NCI-H345 treated with DMSO at 0.1 percent for 48 hours (cell line): ENCODE measurements at regions not wholly inside any gene's neighbourhood (a gene's known extent, or its start where the extent isn't known, plus 50 kb on each side); places are given as distances from the start of the nearest gene placed in this dataset.

Source experiments
- DNase-seq: peaks from one replicate; lab custom pipeline; 2025; ENCODE audit not compliant: unreplicated experiment; lab: John Stamatoyannopoulos, UW

- DNase-seq = no peak
These were observed 67.6 kb downstream of the COX18 start for GRCh38 chr4:73001885-73002284.

- no peak for DNase-seq
These were observed 72.1 kb downstream of the COX18 start for GRCh38 chr4:72997409-72997808.

- DNase-seq = no peak
These were observed 74.8 kb downstream of the COX18 start for GRCh38 chr4:72994670-72995069.

- DNase-seq = no peak
These were observed 75.6 kb downstream of the COX18 start for GRCh38 chr4:72993876-72994275.

- DNase-seq = no peak
These were observed 77.6 kb downstream of the COX18 start for GRCh38 chr4:72991873-72992272.

DNA sequence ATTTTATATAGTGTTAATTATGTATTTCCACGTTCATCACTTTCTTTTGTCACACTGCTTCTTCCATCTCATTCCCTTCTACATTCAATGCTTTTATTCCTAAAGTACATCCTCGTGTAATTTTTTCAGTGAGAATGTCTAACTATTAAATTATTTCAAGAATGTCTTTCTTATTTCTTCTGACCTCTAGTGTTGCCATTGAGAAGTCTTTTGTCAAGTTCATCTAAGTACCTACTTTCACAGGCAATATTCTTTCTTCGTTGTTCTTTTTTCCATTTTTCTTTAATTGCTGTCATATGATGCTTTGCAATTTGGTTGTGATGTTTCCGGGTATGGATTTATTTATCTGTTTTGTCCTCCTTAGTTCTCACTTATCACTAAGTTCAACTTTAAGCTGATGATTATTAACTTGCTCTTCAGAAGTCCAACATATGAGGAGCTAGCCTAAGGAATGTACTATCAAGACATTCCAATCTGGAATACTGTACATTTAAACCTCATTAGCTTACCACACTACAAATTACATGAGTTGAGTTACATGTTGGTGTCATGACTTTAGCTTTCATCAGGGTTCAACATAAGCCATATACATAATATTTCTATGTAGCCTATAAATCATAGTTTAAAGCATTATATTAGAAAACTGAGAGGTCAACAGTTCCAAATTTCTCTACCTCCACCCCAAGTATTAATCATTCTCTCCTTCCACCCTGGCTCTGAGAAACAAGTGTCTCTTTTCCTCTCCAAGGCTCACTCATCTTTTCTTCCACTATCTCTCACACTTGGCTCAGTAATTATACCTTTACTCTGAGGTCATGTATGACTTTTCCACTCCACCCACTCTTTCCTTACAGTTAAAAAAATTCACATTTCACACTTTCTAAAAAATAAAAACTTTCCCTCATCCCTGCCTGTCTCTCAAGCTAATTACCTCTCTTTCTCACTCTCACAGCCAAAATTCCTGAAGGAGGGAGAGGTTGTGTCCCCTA lies 81.5 kb downstream of the COX18 start:
- DNase-seq = no peak

DNA sequence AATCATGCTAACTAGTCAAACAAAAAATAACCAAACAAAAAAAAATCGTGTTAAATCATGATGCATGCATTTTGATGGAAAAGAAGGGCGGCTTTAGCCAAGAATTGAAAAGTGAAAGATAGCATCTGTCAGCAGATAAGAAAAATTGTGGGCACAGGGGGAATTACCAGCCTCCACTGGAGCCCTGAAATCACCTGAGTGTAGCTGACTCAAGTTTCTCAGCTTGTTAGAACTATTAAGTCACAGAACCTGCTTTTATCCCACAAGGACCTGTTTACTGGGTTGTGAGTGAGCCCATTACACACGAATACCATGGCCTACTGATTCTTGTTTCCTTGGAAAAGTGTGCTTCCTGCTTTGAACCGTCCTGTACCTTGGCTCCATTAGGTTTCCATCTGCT lies 85.2 kb downstream of the COX18 start:
- DNase-seq = no peak

- no peak for DNase-seq
These were observed 85.8 kb downstream of the COX18 start for GRCh38 chr4:72983709-72984108.

DNA sequence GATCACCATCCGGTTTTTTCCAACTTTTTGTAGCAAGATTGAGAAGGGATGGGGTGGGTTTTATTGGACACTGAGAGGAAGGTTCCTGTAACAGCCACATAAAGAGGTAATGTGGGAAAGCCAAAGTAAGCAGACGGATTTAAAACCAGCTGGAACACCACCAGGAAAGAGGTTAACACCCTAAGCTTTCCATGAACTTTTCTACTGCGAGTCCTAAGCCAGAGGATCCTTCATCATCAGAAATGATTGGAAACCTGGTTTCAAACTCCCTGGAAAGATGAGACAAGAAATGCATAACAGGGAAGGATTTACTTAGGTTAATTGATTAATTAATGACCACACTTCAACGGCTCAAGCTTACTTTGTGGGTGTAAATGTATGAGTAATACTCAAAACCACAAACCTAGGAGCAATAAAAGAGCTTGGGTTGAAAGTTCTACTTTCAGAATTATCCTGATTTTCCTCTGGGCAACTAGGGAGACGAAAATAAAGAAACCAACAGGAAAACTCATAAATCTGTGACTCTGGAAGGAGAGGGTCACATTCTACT lies 91.5 kb downstream of the COX18 start:
- DNase-seq = no peak

DNA sequence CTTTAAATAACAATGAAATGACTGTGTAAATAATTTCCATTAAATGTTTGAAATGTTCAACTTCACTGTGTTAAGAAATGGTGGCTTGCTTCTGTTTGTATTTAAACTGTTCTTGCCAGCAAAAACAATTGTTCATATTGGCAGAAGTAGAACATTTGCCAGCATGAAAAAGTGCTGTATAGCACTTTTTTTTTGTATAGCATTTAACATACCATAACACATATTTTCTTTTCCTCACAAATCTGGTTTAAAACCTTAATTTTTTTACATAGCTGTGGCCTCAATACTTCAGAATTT lies 94.1 kb downstream of the COX18 start:
- DNase-seq = no peak

DNA sequence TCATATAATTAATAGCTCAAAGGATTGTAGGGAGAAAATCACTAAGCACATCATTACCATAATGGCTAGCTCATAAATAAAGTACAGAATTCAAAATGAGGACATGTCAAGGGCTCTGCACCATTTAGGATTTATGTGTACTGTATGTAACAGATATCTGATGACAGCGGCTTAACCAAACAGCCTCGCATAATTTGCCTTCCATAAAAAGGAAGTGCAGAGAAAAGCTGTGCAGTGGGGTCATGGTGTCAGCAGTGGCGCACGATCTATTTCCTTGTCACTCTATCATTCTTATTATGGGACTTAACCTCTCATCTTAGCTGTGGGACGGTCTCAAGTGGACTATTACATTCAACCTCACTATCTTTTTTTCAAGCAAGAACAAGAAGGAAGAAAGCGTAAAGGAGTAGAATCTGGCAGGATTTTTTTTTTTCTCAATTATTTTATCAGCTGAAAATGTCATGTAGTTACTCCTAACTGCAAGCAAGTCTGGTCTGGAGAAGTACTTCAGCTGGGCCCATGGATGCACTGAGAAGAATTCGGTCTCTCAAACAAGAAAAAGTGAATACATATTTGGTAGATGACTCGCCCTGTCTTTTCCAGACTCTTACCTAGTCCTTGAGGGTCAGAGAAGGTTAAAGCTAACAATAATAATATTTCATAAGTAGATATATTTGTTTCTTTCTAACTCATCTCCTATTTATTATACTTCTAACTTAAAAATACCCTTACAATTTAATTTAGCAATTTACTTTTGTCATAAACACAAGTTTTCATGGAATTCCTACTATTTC lies 94.6 kb downstream of the COX18 start:
- no peak for DNase-seq

GRCh38 chr4:72971572-72971971 lies 97.9 kb downstream of the COX18 start:
- DNase-seq = no peak

- DNase-seq = no peak
These were observed 98.8 kb downstream of the COX18 start for GRCh38 chr4:72970756-72971155.

DNA sequence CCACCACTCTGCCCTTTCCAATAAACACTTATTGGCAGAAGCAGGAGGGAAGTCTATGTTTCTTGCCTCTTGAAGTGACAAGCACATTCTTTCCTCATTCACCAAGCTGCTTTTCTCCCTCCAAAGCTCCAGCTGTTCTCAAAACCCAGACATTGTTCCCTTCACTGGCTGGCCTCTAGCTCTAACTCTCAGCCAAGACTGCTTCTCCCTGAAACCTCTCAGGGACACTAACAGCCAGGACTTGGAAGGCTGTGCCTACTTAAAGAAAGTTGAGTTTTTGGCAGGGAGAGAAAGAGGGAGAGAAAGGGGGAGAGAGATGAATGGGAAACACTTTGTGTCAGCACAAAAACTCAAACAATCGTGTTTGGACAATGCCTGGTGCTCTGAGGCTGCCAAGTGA lies 99.5 kb downstream of the COX18 start:
- no peak for DNase-seq

DNA sequence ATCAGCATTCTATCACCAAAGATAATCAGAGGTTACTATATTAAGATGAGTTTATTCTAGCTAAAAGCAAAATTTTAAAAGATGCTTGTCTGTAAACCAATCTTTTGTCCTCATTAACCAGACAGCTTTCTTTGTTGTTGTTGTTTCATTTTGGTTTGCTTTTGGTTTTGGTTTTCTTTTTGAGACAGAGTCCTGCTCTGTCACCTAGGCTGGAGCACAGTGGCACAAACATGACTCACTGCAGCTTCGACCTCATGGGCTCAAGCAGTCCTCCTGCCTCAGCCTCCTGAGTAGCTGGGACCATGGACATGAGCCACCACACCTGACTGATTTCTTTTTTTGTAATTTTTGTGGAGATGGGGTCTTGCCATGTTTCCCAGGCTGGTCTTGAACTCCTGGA lies 102.9 kb downstream of the COX18 start:
- DNase-seq = no peak

GRCh38 chr4:72959411-72959810 lies 110.1 kb downstream of the COX18 start:
- DNase-seq = no peak

GRCh38 chr4:72954811-72955210 lies 114.7 kb downstream of the COX18 start:
- no peak for DNase-seq

DNA sequence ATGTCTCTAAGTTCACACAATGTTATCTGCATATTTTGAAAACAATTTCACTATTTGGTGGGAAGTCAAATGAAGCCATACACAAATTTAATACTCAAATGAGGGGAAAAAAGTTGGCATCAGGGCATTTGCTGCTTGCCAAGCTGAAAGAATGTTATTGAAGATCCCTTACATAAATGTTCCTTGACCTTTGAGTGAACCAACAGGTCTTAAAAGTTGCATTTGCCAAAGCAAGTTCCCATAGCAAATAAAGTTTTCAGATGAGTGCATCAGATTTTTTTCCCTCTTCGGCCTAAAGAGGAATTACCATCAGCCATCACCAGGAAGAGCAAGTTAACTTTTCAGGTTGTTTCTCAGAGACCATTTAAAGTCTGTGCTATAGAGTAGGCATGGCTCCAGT lies 115.9 kb downstream of the COX18 start:
- DNase-seq = no peak

DNA sequence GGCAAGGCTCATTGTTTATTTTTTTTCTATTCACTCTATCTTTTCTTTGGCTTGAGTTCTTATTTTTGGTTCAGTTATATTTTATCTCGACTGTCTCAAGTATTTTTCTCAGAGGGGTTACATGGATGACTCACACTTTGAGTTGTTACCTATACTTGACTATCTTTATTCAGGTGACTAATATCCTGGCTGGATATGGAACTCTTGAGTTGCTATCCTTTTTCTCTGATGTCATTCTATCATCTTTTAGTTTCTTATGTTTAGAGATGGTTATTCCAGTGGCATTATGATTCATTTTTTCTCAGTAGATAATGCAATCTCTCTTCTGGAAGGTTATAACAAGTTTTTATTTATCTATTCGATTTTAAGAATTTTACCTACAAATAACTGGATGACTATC lies 117.9 kb downstream of the COX18 start:
- no peak for DNase-seq

GRCh38 chr4:72951147-72951546 lies 118.4 kb downstream of the COX18 start:
- no peak for DNase-seq

DNA sequence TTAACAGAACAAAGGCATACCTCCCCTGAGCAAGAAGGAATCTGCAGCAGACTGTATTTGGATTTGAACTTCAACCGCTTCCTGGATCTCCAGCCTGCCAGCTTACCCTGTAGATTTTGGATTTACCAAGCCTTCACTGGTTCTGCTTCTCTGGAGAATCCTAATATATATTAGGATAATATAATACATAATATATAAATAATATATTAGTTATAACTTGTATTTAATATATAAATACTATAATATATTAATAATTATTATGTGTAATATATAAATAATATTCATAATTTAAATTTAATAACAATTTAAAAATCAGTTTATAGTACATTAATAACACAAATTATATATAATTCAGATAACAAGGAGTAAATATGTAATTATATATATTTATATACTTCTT lies 121.4 kb downstream of the COX18 start:
- DNase-seq = no peak

DNA sequence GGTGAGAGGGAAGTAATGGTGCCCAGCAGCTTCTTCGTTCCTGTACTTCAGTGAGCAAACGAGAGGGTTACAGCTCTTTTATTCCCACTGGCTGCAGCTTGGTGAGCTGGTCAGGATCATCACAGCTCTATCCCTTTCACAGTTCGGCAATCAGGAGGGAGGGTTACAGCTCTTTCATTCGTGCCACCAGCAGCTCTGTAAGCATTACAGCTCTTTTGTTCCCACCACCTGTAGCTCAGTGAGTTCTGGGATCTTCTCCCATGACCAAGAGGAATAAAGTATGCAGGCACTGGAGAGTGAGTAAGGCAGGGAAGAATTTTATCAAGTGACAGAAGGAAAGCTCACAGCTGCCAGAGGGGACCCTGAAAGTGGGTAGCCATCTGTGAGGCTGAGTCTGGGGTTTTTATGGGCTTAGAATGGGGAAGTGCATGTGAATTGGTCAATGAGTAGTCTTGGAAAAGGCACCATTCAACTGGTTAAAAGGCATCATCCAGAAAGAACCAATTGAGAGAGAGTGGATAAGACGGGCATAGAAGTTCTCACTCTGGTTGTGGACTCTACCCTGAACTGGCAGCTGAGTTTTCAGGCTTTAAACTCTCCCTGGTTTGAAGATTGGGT lies 123.7 kb downstream of the COX18 start:
- no peak for DNase-seq
